Karpas-422 (cell line): ENCODE measurements at regions not wholly inside any gene's neighbourhood (a gene's known extent, or its start where the extent isn't known, plus 50 kb on each side); places are given as distances from the start of the nearest gene placed in this dataset.

Source experiments
- DNase-seq: peaks from one replicate; pipeline ENCODE4 v3.0.0-alpha.2; 2015
- H2AFZ ChIP-seq: fragments of 200-600 bp; sonication (generic); 2 replicates; pipeline ENCODE4 v1.6.1; 2014; ENCODE audit warnings: antibody characterized with exemption, low read length, mixed read lengths
- H3K27ac ChIP-seq: fragments of 200-600 bp; sonication (generic); 2 replicates; pipeline ENCODE4 v1.5.1; 2014; ENCODE audit warnings: mild to moderate bottlenecking, low read length, moderate library complexity
- H3K27me3 ChIP-seq: fragments of 200-600 bp; sonication (generic); 2 replicates; pipeline ENCODE4 v1.6.1; 2014; ENCODE audit warnings: low read length, mixed read lengths
- H3K36me3 ChIP-seq: fragments of 200-600 bp; sonication (generic); 2 replicates; pipeline ENCODE4 v1.6.1; 2014; ENCODE audit warnings: low read length, mixed read lengths; ENCODE audit not compliant: insufficient read depth
- H3K4me1 ChIP-seq: fragments of 200-600 bp; sonication (generic); 2 replicates; pipeline ENCODE4 v1.6.1; 2014; ENCODE audit warnings: mild to moderate bottlenecking, low read length, mixed read lengths
- H3K4me2 ChIP-seq: fragments of 200-600 bp; sonication (generic); 2 replicates; pipeline ENCODE4 v1.6.1; 2014; ENCODE audit warnings: low read length, low read depth, mild to moderate bottlenecking; ENCODE audit not compliant: poor library complexity, severe bottlenecking
- H3K4me3 ChIP-seq: fragments of 200-600 bp; sonication (generic); 2 replicates; pipeline ENCODE4 v1.5.1; 2014; ENCODE audit warnings: mild to moderate bottlenecking, antibody characterized with exemption, low read length, mixed read lengths
- H3K79me2 ChIP-seq: fragments of 200-600 bp; sonication (generic); 2 replicates; pipeline ENCODE4 v1.6.1; 2014; ENCODE audit warnings: mild to moderate bottlenecking, low read length, mixed read lengths
- H3K9ac ChIP-seq: fragments of 200-600 bp; sonication (generic); 2 replicates; pipeline ENCODE4 v1.6.0; 2014; ENCODE audit warnings: low read length
- H3K9me2 ChIP-seq: fragments of 200-600 bp; sonication (generic), shearing (Covaris generic); replicated peaks from 2 replicates; pipeline ENCODE4 v1.6.0; 2014; ENCODE audit warnings: mild to moderate bottlenecking, low read length, moderate library complexity; ENCODE audit not compliant: insufficient read depth
- H3K9me3 ChIP-seq: fragments of 300-700, 200-600 bp; sonication (generic); 2 replicates; pipeline ENCODE4 v1.6.1; 2014; ENCODE audit warnings: low read length, mixed read lengths
- H4K20me1 ChIP-seq: fragments of 200-600 bp; sonication (generic); 2 replicates; pipeline ENCODE4 v1.6.1; 2014; ENCODE audit warnings: mild to moderate bottlenecking, antibody characterized with exemption, low read length, low read depth; ENCODE audit not compliant: insufficient read depth

DNA sequence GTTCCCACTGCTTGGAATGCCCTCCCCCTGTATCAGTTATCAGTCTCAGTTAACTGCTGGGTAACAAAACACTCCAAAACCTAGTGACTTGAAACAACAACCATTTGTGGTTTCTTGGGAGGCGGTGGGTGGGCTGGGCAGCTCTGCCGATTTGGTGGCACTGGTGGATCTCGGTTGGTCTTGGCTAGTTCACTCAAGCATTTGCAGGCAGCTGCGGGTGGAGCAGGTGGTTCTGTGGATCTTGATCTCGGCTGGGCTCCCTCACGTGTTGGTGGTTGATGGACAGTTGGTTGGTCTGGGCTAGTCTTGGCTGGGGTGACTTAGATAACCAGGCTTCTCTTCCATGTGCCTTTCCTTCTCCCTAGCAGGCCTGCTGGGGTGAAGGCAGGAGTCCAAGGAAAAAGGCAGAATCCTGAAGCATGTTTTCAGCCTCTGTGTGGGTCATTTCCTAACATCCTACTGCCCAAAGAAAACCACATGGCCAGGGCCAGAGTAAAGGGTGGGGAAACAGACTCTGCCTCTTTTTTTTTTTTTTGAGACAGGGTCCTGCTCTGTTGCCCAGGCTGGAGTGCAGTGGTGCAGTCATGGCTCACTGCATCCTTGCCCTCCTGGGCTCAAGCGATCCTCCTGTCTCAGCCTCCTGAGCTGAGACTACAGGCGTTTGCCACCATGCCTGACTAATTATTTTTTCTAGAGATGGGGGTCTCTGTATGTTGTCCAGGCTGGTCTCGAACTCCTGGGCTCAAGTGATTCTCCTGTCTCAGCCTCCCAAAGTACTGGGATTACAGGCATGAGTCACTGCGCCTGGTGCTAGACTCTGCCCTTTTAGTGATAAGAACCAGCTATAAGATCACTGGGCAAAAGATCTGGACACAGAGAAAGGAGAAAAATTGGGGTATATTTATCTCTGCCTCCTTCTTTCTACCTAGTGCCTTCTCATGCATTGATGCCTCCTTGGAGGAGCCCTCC is 183.7 kb downstream of the RGS3 start:
- no peaks in the 10 kb centered on the region for H3K9me2 ChIP-seq
- DNase-seq: no peak
- no peak overlapping the region for H3K4me3 ChIP-seq
- no peaks in the 10 kb centered on the region for H3K4me1 ChIP-seq
- H3K9me3 ChIP-seq: no peaks in the 10 kb centered on the region
- no peak overlapping the region for H2AFZ ChIP-seq
- H3K27ac ChIP-seq: no peak overlapping the region
- no peak overlapping the region for H3K4me2 ChIP-seq
- H4K20me1 ChIP-seq: no peaks in the 10 kb centered on the region
- no peak overlapping the region for H3K9ac ChIP-seq
- H3K36me3 ChIP-seq: no peaks in the 10 kb centered on the region
- H3K79me2 ChIP-seq: no peaks in the 10 kb centered on the region
- H3K27me3 ChIP-seq: no peaks in the 10 kb centered on the region

- Histone ChIP-seq H3K9me2 (no peaks in the 10 kb centered on the region), H3K4me1 (no peaks in the 10 kb centered on the region), H3K27ac (no peak overlapping the region), H3K36me3 (no peaks in the 10 kb centered on the region), H4K20me1 (no peaks in the 10 kb centered on the region), H3K4me2 (no peak overlapping the region), H2AFZ (no peak overlapping the region), H3K9me3 (no peaks in the 10 kb centered on the region), H3K9ac (no peak overlapping the region), H3K79me2 (no peaks in the 10 kb centered on the region), H3K4me3 (no peak overlapping the region), H3K27me3 (no peaks in the 10 kb centered on the region)
- DNase-seq: no peak
Observed at GRCh38 chr9:113648048-113648447, 184.5 kb downstream of the RGS3 start.

- Histone ChIP-seq H3K9ac (no peak overlapping the region), H3K79me2 (no peaks in the 10 kb centered on the region), H3K4me3 (no peak overlapping the region), H3K4me1 (no peaks in the 10 kb centered on the region), H3K9me3 (no peaks in the 10 kb centered on the region), H3K4me2 (no peak overlapping the region), H4K20me1 (no peaks in the 10 kb centered on the region), H3K27me3 (no peaks in the 10 kb centered on the region), H3K36me3 (no peaks in the 10 kb centered on the region), H3K9me2 (no peaks in the 10 kb centered on the region), H3K27ac (no peak overlapping the region), H2AFZ (no peak overlapping the region)
- no peak for DNase-seq
Observed at GRCh38 chr9:113648586-113648985, 185.1 kb downstream of the RGS3 start.

- H4K20me1 ChIP-seq: no peaks in the 10 kb centered on the region
- H3K4me1 ChIP-seq: no peaks in the 10 kb centered on the region
- H2AFZ ChIP-seq: no peak overlapping the region
- no peak overlapping the region for H3K9ac ChIP-seq
- H3K27me3 ChIP-seq: no peaks in the 10 kb centered on the region
- H3K4me3 ChIP-seq: no peak overlapping the region
- no peak overlapping the region for H3K27ac ChIP-seq
- no peaks in the 10 kb centered on the region for H3K9me2 ChIP-seq
- no peak overlapping the region for H3K4me2 ChIP-seq
- H3K79me2 ChIP-seq: no peaks in the 10 kb centered on the region
- DNase-seq: no peak
- no peaks in the 10 kb centered on the region for H3K9me3 ChIP-seq
- no peaks in the 10 kb centered on the region for H3K36me3 ChIP-seq
Observed at GRCh38 chr9:113649054-113649453, 185.5 kb downstream of the RGS3 start.

GRCh38 chr9:113649855-113650206 is 186.3 kb downstream of the RGS3 start:
- H3K9me2 ChIP-seq: no peaks in the 10 kb centered on the region
- DNase-seq: no peak
- H3K4me3 ChIP-seq: no peak overlapping the region
- H3K27ac ChIP-seq: no peak overlapping the region
- no peaks in the 10 kb centered on the region for H3K36me3 ChIP-seq
- no peaks in the 10 kb centered on the region for H3K27me3 ChIP-seq
- no peaks in the 10 kb centered on the region for H4K20me1 ChIP-seq
- no peak overlapping the region for H3K9ac ChIP-seq
- no peak overlapping the region for H3K4me2 ChIP-seq
- no peak overlapping the region for H2AFZ ChIP-seq
- H3K79me2 ChIP-seq: no peaks in the 10 kb centered on the region
- no peaks in the 10 kb centered on the region for H3K4me1 ChIP-seq
- no peaks in the 10 kb centered on the region for H3K9me3 ChIP-seq

DNA sequence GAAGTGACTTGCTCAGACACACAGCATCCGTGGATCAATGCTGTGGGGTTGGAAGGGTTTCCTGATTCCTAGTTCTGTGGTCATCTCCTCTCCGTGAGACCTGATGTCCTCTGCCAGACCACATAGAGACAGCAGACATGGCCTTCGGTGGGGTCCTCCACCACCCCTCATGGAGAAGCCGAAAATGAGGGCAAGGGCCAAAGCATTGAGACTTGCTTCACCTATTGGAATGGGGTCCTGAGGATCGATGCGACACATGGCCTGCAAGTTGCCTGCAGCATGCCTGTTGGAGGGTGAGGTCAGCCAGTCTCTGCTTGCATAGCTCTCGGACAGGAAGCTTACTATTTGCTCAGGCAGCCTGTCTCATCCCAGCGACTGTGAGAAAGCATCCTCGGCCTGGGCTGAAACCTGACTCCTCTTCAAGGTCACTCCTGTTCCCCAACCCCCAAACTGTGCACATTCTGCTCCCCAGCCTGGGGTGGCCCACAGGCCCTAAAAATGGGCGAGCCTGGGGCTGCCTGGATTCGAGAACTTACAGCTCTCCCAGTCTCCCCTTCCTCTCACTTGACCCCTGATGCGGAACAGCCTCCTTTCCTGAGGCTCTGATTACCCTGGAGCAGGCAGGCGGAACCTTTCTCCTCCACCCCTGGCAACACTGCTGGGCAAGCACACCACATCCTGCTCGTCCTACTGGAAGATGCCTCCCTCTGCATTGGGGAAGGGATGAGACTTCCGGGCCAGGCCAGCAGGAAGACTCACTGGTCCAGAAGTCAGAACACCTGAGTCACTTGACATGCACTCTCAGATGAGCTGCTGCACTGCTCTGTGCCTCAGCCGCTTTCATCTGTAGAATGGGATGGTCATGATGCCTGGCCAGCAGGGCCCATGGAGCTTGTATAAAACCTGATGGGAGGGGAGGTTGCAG is 186.9 kb downstream of the RGS3 start:
- H3K27me3 ChIP-seq: no peaks in the 10 kb centered on the region
- no peak overlapping the region for H3K4me3 ChIP-seq
- H3K9ac ChIP-seq: no peak overlapping the region
- H3K9me3 ChIP-seq: no peaks in the 10 kb centered on the region
- H3K4me1 ChIP-seq: no peaks in the 10 kb centered on the region
- H3K36me3 ChIP-seq: no peaks in the 10 kb centered on the region
- DNase-seq: no peak
- H2AFZ ChIP-seq: no peak overlapping the region
- 0 out of 2 replicates have a peak, but pooled peaks cover 3% of the 10 kb centered on the region for H4K20me1 ChIP-seq
- H3K27ac ChIP-seq: no peak overlapping the region
- H3K4me2 ChIP-seq: no peak overlapping the region
- H3K9me2 ChIP-seq: no peaks in the 10 kb centered on the region
- H3K79me2 ChIP-seq: no peaks in the 10 kb centered on the region

GRCh38 chr9:113651896-113652295 is 188.4 kb downstream of the RGS3 start:
- no peak for DNase-seq
- Histone ChIP-seq H3K9me2 (no peaks in the 10 kb centered on the region), H3K27ac (no peak overlapping the region), H3K9ac (no peak overlapping the region), H3K79me2 (no peaks in the 10 kb centered on the region), H3K4me2 (no peak overlapping the region), H3K4me1 (no peaks in the 10 kb centered on the region), H4K20me1 (0 out of 2 replicates have a peak, but pooled peaks cover 3% of the 10 kb centered on the region), H3K27me3 (no peaks in the 10 kb centered on the region), H2AFZ (no peak overlapping the region), H3K4me3 (no peak overlapping the region), H3K9me3 (no peaks in the 10 kb centered on the region), H3K36me3 (no peaks in the 10 kb centered on the region)
